ENCODE measurements at regions not wholly inside any gene's neighbourhood (a gene's known extent, or its start where the extent isn't known, plus 50 kb on each side); places are given as distances from the start of the nearest gene placed in this dataset.

DNA sequence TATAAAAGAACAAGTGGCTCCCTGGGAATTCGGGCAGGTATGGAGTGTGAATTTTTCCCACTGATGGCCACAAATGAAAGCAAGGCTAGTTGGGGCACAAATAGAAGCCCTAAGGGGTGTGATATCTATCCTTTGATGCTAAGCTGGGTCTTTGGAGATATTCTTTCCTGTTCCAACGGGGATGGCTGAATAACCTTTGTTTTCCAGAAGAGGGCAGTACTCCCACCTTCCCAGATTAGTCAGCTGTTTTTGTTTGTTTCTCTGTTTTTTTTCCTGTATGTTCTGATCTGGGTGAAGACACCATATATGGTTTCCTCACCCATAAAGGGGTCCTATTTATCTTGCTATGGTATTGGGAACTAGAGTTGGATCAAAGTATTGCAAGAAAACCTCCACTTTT, 947.7 kb upstream of the SORCS1 start:
- TF ChIP-seq EP300 (IDR thresholded peaks at IDR 0.05) (no peak), POLR2AphosphoS5 (IDR thresholded peaks at IDR 0.05) (no peak), POLR2A (IDR thresholded peaks at IDR 0.05) (no peak)
- TF ChIP-seq, protein P1, sequence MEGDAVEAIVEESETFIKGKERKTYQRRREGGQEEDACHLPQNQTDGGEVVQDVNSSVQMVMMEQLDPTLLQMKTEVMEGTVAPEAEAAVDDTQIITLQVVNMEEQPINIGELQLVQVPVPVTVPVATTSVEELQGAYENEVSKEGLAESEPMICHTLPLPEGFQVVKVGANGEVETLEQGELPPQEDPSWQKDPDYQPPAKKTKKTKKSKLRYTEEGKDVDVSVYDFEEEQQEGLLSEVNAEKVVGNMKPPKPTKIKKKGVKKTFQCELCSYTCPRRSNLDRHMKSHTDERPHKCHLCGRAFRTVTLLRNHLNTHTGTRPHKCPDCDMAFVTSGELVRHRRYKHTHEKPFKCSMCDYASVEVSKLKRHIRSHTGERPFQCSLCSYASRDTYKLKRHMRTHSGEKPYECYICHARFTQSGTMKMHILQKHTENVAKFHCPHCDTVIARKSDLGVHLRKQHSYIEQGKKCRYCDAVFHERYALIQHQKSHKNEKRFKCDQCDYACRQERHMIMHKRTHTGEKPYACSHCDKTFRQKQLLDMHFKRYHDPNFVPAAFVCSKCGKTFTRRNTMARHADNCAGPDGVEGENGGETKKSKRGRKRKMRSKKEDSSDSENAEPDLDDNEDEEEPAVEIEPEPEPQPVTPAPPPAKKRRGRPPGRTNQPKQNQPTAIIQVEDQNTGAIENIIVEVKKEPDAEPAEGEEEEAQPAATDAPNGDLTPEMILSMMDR (IDR thresholded peaks at IDR 0.05): no peak
